Transverse colon (tissue), 4 donors: ENCODE measurements at regions not wholly inside any gene's neighbourhood (a gene's known extent, or its start where the extent isn't known, plus 50 kb on each side); places are given as distances from the start of the nearest gene placed in this dataset.

Experiments used
- CTCF ChIP-seq, 5 experiments: fragments of 200-600 bp in 3 of 5; fragments of 450-650 bp in 2 of 5; sonication (generic) in 3 of 5; IDR thresholded peaks; 1 replicate in 2 of 5; 2 replicates in 3 of 5; pipeline ENCODE4 v1.5.1; 2016 to 2017; ENCODE audit warnings: antibody characterized with exemption in 5 of 5, inconsistent platforms in 3 of 5, mild to moderate bottlenecking in 2 of 5, moderate library complexity in 1 of 5
- EP300 ChIP-seq: sonication (generic); formaldehyde crosslinking; IDR thresholded peaks from one replicate; pipeline ENCODE4 v1.6.1; 2017; ENCODE audit warnings: antibody characterized with exemption, low read depth
- POLR2AphosphoS5 ChIP-seq, 3 donors: sonication (generic); formaldehyde crosslinking; IDR thresholded peaks; one replicate each; pipeline ENCODE4 v1.6.1; 2016; ENCODE audit warnings: antibody characterized with exemption in 3 of 3

- no peak for TF ChIP-seq EP300
- TF ChIP-seq POLR2AphosphoS5 (IDR thresholded peaks at IDR 0.05), result no peak
- TF ChIP-seq CTCF (IDR thresholded peaks at IDR 0.05), result no peak
These were observed 369.6 kb upstream of the ADGRL4 start for GRCh38 chr1:79376106-79376505.
